OCI-LY7 (cell line): ENCODE measurements at regions not wholly inside any gene's neighbourhood (a gene's known extent, or its start where the extent isn't known, plus 50 kb on each side); places are given as distances from the start of the nearest gene placed in this dataset.

Source experiments
- BruUV-seq: library from RNA; stranded (reverse); fragments of 400-500 nt; replicated peaks from 2 replicates; lab custom pipeline; 2021; lab: Mats Ljungman, UMichigan
- CTCF ChIA-PET: fragments of 300-600 bp; sonication (Branson Sonifier 250); formaldehyde crosslinking; loops from one replicate; lab custom pipeline; 2022; ENCODE audit warnings: antibody characterized with exemption; ENCODE audit not compliant: unreplicated experiment; lab: Charles Lee
- POLR2A ChIA-PET: fragments of 300-600 bp; sonication (Branson Sonifier 250); formaldehyde crosslinking; loops from one replicate; lab custom pipeline; 2022; ENCODE audit warnings: antibody characterized with exemption; lab: Charles Lee
- DNase-seq: peaks from one replicate; pipeline ENCODE4 v3.0.0-alpha.2; 2015; ENCODE audit warnings: low spot score
- H2AFZ ChIP-seq: fragments of 200-600 bp; sonication (generic), shearing (Covaris generic); 2 replicates; pipeline ENCODE4 v1.6.1; 2014; ENCODE audit warnings: mild to moderate bottlenecking, antibody characterized with exemption, low read length, moderate library complexity
- H3K27ac ChIP-seq: fragments of 200-600 bp; sonication (generic); 2 replicates; pipeline ENCODE4 v1.5.1; 2014; ENCODE audit warnings: mixed run types, low read depth, mild to moderate bottlenecking, moderate library complexity, low read length, inconsistent platforms; ENCODE audit not compliant: poor library complexity, severe bottlenecking
- H3K36me3 ChIP-seq: fragments of 200-600 bp; sonication (generic); 2 replicates; pipeline ENCODE4 v1.6.1; 2014; ENCODE audit warnings: mild to moderate bottlenecking, antibody characterized with exemption, low read length, moderate library complexity, mixed read lengths; ENCODE audit not compliant: insufficient read depth
- H3K4me1 ChIP-seq: fragments of 200-600 bp; sonication (generic); 2 replicates; pipeline ENCODE4 v1.5.1; 2014; ENCODE audit warnings: mild to moderate bottlenecking, low read length; ENCODE audit not compliant: insufficient read depth, poor library complexity, severe bottlenecking
- H3K4me2 ChIP-seq: fragments of 200-600 bp; sonication (generic); 2 replicates; pipeline ENCODE4 v1.6.1; 2014; ENCODE audit warnings: mild to moderate bottlenecking, low read length
- H3K4me3 ChIP-seq: fragments of 200-600 bp; sonication (generic); 2 replicates; pipeline ENCODE4 v1.5.1; 2014; ENCODE audit warnings: mild to moderate bottlenecking, low read depth, low read length; ENCODE audit not compliant: poor library complexity, severe bottlenecking
- H3K79me2 ChIP-seq: fragments of 200-600 bp; sonication (generic); 2 replicates; pipeline ENCODE4 v1.6.1; 2016; ENCODE audit warnings: low read depth, mild to moderate bottlenecking, low read length, moderate library complexity, mixed read lengths; ENCODE audit not compliant: insufficient read depth
- H3K9me2 ChIP-seq: fragments of 200-600 bp; sonication (generic); 2 replicates; pipeline ENCODE4 v1.6.1; 2016; ENCODE audit warnings: mild to moderate bottlenecking, low read length, mixed read lengths; ENCODE audit not compliant: insufficient read depth
- H3K9me3 ChIP-seq: fragments of 200-600 bp; sonication (generic); 2 replicates; pipeline ENCODE4 v1.6.1; 2014; ENCODE audit warnings: mild to moderate bottlenecking, mixed run types, low read length, mixed read lengths
- H4K20me1 ChIP-seq: fragments of 200-600 bp; sonication (generic); 2 replicates; pipeline ENCODE4 v1.6.1; 2014; ENCODE audit warnings: mild to moderate bottlenecking, antibody characterized with exemption, low read length, moderate library complexity, mixed read lengths; ENCODE audit not compliant: insufficient read depth
- CTCF ChIP-seq: fragments of 200-600 bp; sonication (generic); conservative IDR thresholded peaks from 2 replicates; pipeline ENCODE4 v1.5.1; 2014; ENCODE audit warnings: mild to moderate bottlenecking, antibody characterized with exemption, low read length, moderate library complexity, mixed read lengths
- EZH2phosphoT487 ChIP-seq: fragments of 200-600 bp; sonication (generic); IDR thresholded peaks from 2 replicates; pipeline ENCODE4 v1.6.1; 2018; ENCODE audit warnings: low read depth, borderline replicate concordance, mild to moderate bottlenecking, mixed run types, antibody characterized with exemption, low read length, moderate library complexity, mixed read lengths
- intact Hi-C: fragments of 100-400 bp; cut with micrococcal nuclease; formaldehyde crosslinking; loops from one replicate; pipeline ENCODE4 v1.10.0; 2022; ENCODE audit not compliant: unreplicated experiment

GRCh38 chr2:19571773-19572172 is 213.3 kb upstream of the OSR1 start:
- Histone ChIP-seq H3K36me3 (no peaks in the 10 kb centered on the region), H2AFZ (no peak overlapping the region), H3K4me1 (no peaks in the 10 kb centered on the region), H3K79me2 (no peaks in the 10 kb centered on the region), H3K9me2 (no peaks in the 10 kb centered on the region), H4K20me1 (no peaks in the 10 kb centered on the region), H3K4me2 (no peak overlapping the region), H3K9me3 (no peaks in the 10 kb centered on the region), H3K27ac (no peak overlapping the region), H3K4me3 (no peak overlapping the region)
- CTCF ChIA-PET = no interaction called here
- intact Hi-C loops = no loop called here
- TF ChIP-seq EZH2phosphoT487 (no peak), CTCF (no peak)
- no peak for DNase-seq
- POLR2A ChIA-PET = no interaction called here
- BruUV-seq = no TSS peak

GRCh38 chr2:19569300-19569791 is 210.9 kb upstream of the OSR1 start:
- Histone ChIP-seq H3K79me2 (no peaks in the 10 kb centered on the region), H2AFZ (no peak overlapping the region), H3K4me1 (no peaks in the 10 kb centered on the region), H3K4me3 (no peak overlapping the region), H3K9me3 (no peaks in the 10 kb centered on the region), H3K36me3 (no peaks in the 10 kb centered on the region), H4K20me1 (no peaks in the 10 kb centered on the region), H3K27ac (no peak overlapping the region), H3K4me2 (no peak overlapping the region), H3K9me2 (no peaks in the 10 kb centered on the region)
- ChIA-PET POLR2A (interaction anchor here (0.5 kb wide), 1 partner anchor 56 kb away, joined by 3 read pairs; no protein-coding TSS in a partner anchor), CTCF (no interaction called here)
- TF ChIP-seq EZH2phosphoT487 (no peak), CTCF (no peak)
- BruUV-seq = no TSS peak
- intact Hi-C loops = no loop called here
- DNase-seq = no peak

- no TSS peak for BruUV-seq
- Histone ChIP-seq H3K79me2 (no peaks in the 10 kb centered on the region), H4K20me1 (no peaks in the 10 kb centered on the region), H3K9me2 (no peaks in the 10 kb centered on the region), H3K4me1 (no peaks in the 10 kb centered on the region), H3K36me3 (no peaks in the 10 kb centered on the region), H3K9me3 (no peaks in the 10 kb centered on the region), H2AFZ (no peak overlapping the region), H3K4me3 (no peak overlapping the region), H3K4me2 (no peak overlapping the region), H3K27ac (no peak overlapping the region)
- CTCF ChIA-PET = no interaction called here
- DNase-seq = no peak
- intact Hi-C loops = no loop called here
- POLR2A ChIA-PET = interaction anchor here (0.5 kb wide), 1 partner anchor 55 kb away, joined by 3 read pairs; no protein-coding TSS in a partner anchor
- TF ChIP-seq CTCF (no peak), EZH2phosphoT487 (no peak)
Observed at GRCh38 chr2:19568809-19569208, 210.4 kb upstream of the OSR1 start.
